Neural cell (in vitro differentiated cells): ENCODE measurements at regions not wholly inside any gene's neighbourhood (a gene's known extent, or its start where the extent isn't known, plus 50 kb on each side); places are given as distances from the start of the nearest gene placed in this dataset.

Source experiments
- EP300 ChIP-seq: fragments of 450-650 bp; conservative IDR thresholded peaks from 2 replicates; pipeline ENCODE4 v1.6.1; 2014; ENCODE audit warnings: antibody characterized with exemption, mild to moderate bottlenecking, moderate library complexity; ENCODE audit not compliant: poor library complexity, severe bottlenecking
- EZH2 ChIP-seq: fragments of 200-600, 300-800 bp; shearing (Covaris generic), sonication (generic); IDR thresholded peaks from 2 replicates; pipeline ENCODE4 v1.6.1; 2014; ENCODE audit warnings: antibody characterized with exemption, low read length, borderline replicate concordance, mild to moderate bottlenecking; ENCODE audit not compliant: insufficient read depth, poor library complexity, severe bottlenecking
- MXI1 ChIP-seq: fragments of 450-650 bp; conservative IDR thresholded peaks from 2 replicates; pipeline ENCODE4 v1.6.1; 2014; ENCODE audit warnings: antibody characterized with exemption, mild to moderate bottlenecking; ENCODE audit not compliant: poor library complexity, severe bottlenecking
- RAD21 ChIP-seq: fragments of 450-650 bp; conservative IDR thresholded peaks from 2 replicates; pipeline ENCODE4 v1.6.1; 2014; ENCODE audit warnings: antibody characterized with exemption, mild to moderate bottlenecking, moderate library complexity
- SMC3 ChIP-seq: fragments of 450-650 bp; conservative IDR thresholded peaks from 2 replicates; pipeline ENCODE4 v1.6.1; 2014; ENCODE audit warnings: antibody characterized with exemption, mild to moderate bottlenecking, moderate library complexity; ENCODE audit not compliant: poor library complexity
- TF ChIP-seq, protein P1 (sequence below): fragments of 450-650 bp; IDR thresholded peaks from 2 replicates; pipeline ENCODE4 v1.5.1; 2014; ENCODE audit warnings: antibody characterized with exemption, mild to moderate bottlenecking, moderate library complexity; ENCODE audit not compliant: poor library complexity, severe bottlenecking
- TF ChIP-seq, protein P2 (sequence below): IDR thresholded peaks from 2 replicates; pipeline ENCODE4 v1.6.1; 2012; ENCODE audit warnings: borderline replicate concordance

GRCh38 chr21:43308815-43309283 lies 118.1 kb downstream of the SIK1 start:
- TF ChIP-seq EP300: no peak
- TF ChIP-seq SMC3: no peak
- TF ChIP-seq, protein P1, sequence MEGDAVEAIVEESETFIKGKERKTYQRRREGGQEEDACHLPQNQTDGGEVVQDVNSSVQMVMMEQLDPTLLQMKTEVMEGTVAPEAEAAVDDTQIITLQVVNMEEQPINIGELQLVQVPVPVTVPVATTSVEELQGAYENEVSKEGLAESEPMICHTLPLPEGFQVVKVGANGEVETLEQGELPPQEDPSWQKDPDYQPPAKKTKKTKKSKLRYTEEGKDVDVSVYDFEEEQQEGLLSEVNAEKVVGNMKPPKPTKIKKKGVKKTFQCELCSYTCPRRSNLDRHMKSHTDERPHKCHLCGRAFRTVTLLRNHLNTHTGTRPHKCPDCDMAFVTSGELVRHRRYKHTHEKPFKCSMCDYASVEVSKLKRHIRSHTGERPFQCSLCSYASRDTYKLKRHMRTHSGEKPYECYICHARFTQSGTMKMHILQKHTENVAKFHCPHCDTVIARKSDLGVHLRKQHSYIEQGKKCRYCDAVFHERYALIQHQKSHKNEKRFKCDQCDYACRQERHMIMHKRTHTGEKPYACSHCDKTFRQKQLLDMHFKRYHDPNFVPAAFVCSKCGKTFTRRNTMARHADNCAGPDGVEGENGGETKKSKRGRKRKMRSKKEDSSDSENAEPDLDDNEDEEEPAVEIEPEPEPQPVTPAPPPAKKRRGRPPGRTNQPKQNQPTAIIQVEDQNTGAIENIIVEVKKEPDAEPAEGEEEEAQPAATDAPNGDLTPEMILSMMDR: no peak
- no peak for TF ChIP-seq EZH2
- TF ChIP-seq, protein P2, sequence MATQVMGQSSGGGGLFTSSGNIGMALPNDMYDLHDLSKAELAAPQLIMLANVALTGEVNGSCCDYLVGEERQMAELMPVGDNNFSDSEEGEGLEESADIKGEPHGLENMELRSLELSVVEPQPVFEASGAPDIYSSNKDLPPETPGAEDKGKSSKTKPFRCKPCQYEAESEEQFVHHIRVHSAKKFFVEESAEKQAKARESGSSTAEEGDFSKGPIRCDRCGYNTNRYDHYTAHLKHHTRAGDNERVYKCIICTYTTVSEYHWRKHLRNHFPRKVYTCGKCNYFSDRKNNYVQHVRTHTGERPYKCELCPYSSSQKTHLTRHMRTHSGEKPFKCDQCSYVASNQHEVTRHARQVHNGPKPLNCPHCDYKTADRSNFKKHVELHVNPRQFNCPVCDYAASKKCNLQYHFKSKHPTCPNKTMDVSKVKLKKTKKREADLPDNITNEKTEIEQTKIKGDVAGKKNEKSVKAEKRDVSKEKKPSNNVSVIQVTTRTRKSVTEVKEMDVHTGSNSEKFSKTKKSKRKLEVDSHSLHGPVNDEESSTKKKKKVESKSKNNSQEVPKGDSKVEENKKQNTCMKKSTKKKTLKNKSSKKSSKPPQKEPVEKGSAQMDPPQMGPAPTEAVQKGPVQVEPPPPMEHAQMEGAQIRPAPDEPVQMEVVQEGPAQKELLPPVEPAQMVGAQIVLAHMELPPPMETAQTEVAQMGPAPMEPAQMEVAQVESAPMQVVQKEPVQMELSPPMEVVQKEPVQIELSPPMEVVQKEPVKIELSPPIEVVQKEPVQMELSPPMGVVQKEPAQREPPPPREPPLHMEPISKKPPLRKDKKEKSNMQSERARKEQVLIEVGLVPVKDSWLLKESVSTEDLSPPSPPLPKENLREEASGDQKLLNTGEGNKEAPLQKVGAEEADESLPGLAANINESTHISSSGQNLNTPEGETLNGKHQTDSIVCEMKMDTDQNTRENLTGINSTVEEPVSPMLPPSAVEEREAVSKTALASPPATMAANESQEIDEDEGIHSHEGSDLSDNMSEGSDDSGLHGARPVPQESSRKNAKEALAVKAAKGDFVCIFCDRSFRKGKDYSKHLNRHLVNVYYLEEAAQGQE: no peak
- TF ChIP-seq MXI1: no peak
- TF ChIP-seq RAD21: no peak
